GM10248 (cell line): ENCODE measurements at regions not wholly inside any gene's neighbourhood (a gene's known extent, or its start where the extent isn't known, plus 50 kb on each side); places are given as distances from the start of the nearest gene placed in this dataset.

Experiments used
- CTCF ChIA-PET: fragments of 300-600 bp; sonication (Branson Sonifier 250); formaldehyde crosslinking; extraction: SDS; loops from one replicate; lab custom pipeline; 2021; ENCODE audit warnings: antibody characterized with exemption; lab: Yijun Ruan, JAX
- POLR2A ChIA-PET: fragments of 350-650 bp; sonication (Branson Sonifier 250); formaldehyde crosslinking; extraction: SDS; loops from one replicate; lab custom pipeline; 2020; ENCODE audit warnings: antibody characterized with exemption; lab: Yijun Ruan, JAX
- DNase-seq: peaks from one replicate; pipeline ENCODE4 v3.0.0; 2012; ENCODE audit errors: extremely low spot score
- TF ChIP-seq, protein P1 (sequence below): IDR thresholded peaks from 2 replicates; pipeline ENCODE4 v1.5.1; 2012; ENCODE audit warnings: mild to moderate bottlenecking, low read depth; ENCODE audit errors: extremely low read depth, missing control alignments, control extremely low read depth

DNA sequence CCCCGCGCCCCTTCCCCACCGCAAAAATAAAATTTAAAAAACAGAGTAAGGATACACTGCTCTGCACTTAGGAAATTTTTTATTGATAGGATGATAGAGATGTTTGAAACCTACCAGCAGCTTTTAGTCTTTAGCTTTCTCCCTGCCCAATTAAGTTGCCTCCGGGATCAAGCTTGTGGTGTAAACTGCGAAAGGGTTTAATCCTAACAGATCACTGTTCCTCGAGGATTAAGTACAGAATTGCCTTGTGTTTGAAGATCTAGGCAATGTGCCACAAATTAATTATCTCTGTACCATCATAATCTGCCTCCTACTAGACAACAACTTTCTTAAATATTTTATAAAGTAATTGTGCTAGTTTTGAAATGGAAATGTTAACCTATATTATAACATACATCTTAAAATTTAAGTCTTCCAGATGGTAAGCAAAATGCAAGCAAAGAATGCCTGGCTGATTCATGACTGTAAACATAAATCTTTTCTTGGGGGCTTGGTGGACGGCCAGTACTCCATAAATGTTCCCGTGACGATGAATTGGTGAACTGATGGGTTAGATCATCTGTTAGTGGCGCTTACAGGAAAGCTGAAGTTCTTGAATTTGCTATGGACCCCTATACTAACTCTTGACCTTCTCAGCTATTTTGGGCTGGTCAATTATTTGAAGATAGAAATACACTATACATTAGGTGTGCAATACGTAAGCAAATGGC is 58.0 kb upstream of the ARHGAP18 start:
- no peak for DNase-seq
- POLR2A ChIA-PET, result no interaction called here
- CTCF ChIA-PET, result interaction anchor here (1.3 to 6.7 kb wide), 5 partner anchors 8 to 269 kb away, joined by 4 to 57 read pairs (median 7); no protein-coding TSS in a partner anchor
- TF ChIP-seq, protein P1, sequence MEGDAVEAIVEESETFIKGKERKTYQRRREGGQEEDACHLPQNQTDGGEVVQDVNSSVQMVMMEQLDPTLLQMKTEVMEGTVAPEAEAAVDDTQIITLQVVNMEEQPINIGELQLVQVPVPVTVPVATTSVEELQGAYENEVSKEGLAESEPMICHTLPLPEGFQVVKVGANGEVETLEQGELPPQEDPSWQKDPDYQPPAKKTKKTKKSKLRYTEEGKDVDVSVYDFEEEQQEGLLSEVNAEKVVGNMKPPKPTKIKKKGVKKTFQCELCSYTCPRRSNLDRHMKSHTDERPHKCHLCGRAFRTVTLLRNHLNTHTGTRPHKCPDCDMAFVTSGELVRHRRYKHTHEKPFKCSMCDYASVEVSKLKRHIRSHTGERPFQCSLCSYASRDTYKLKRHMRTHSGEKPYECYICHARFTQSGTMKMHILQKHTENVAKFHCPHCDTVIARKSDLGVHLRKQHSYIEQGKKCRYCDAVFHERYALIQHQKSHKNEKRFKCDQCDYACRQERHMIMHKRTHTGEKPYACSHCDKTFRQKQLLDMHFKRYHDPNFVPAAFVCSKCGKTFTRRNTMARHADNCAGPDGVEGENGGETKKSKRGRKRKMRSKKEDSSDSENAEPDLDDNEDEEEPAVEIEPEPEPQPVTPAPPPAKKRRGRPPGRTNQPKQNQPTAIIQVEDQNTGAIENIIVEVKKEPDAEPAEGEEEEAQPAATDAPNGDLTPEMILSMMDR, result no peak

DNA sequence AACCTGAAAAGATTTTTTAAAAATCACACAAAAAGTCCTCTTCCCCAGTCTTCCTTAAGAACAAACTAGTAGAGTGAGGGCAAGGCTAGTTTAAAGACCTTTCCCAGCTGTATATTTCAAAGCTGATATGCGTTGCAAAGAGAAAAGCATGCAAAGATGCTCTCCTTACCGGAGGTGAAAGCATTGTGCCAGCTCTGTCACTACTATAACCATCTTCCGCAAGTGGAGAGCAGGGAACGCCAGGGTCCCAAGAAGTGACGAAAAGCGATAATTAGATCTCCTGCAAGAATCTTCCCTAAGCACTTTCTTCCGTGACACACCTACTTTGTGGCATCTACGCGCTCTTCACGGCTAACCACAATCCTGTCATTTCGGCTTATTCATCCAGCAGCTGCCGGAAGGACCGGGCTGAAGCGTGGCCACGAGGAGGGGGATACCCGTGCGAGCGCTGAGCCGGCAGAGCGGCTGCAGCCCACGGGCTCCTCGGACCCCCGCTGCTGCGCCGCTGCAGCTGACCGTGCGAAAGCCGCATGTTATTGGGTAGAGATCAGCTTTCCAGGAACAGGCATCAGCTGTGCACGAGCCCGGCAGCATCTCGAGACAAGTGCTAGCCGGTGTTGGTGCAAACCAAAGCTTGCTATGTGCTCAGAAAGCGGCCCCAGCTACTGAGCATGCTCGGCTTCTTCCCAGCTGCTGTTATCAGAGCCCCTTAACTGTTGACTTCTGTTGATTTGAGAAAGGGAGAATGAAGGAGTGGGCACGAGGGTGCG is 57.2 kb upstream of the ARHGAP18 start:
- ChIA-PET POLR2A (interaction anchor here (0.6 kb wide), 1 partner anchor 135 kb away, joined by 3 read pairs; no protein-coding TSS in a partner anchor), CTCF (interaction anchor here (1.3 to 6.7 kb wide), 5 partner anchors 9 to 268 kb away, joined by 4 to 57 read pairs (median 7); no protein-coding TSS in a partner anchor)
- peak; percentile 35 for DNase-seq
- TF ChIP-seq, protein P1, result no peak

DNA sequence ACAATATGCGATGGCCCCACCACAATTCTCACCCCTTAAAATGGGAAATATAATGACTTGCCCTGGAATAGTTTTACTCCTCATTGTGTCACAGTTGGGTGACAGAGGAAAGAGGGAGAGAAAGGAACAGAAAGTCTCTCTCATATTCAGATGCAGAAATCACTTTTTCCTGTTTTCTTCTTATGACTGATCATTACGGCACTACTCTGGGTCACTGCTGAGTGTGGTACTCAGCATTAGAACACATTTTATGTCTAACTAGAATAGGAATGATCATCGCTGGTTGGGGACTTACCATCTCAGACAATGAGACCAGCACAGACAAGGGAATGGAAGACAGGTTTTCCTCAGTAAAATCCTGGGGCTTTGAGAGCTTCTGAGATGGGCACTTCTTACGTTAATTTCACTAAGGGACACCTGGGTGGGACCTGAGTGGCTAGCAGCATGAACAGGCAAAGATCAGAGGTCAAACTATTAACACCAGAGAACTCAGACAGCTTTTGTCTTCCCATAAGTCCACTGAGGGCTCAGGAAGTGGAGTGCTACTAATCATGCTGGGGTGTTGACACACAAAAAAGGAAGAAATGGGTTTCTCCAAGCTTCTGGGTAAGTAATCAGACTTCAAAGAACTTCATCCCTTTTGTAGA is 54.9 kb upstream of the ARHGAP18 start:
- DNase-seq, result no peak
- ChIA-PET POLR2A (no interaction called here), CTCF (interaction anchor here (0.9 to 6.7 kb wide), 10 partner anchors 8 to 267 kb away, joined by 3 to 57 read pairs (median 4); no protein-coding TSS in a partner anchor)
- TF ChIP-seq, protein P1, result no peak

DNA sequence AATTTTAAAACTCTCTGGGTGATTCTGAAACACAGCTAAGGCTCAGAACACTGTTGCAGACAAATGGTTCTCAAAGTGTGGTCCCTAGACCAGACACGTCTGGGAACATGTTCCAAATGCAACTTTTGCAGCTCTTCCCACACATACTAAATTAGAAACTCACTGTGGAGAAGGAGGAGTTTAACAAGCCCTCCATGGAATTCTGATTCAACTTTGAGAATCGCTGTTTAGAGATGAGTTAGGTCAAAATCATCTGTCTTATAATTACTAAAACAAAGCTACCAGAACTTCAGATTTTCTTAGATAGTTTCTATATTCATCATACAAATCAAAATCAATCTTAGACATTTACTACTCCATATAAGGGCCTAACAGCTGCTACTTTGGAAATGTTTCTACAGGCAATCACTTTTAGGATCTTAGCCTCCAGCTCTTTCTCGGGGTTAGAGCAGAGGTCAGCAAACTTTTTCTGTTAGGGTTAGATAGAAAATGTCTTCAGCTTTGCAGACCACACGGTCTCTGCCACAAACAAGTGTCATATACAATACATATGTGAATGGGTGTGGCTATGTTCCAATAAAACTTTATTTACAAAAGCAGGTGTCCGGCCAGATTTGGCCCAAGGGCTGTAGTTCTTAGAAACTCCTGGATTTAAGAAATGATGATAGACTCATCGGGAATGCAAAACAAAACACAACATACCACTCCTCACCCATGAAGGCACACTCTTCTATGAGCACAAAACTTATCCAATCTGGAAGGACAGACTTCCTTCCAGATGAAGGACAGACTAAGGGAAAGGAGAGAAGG is 50.0 kb upstream of the ARHGAP18 start:
- TF ChIP-seq, protein P1, result no peak
- DNase-seq, result no peak
- ChIA-PET CTCF (interaction anchor here (1.1 to 3.0 kb wide), 5 partner anchors 10 to 261 kb away, joined by 3 to 15 read pairs (median 4); no protein-coding TSS in a partner anchor), POLR2A (no interaction called here)
